Effector memory CD4-positive, alpha-beta T cell (primary cell): ENCODE measurements at regions not wholly inside any gene's neighbourhood (a gene's known extent, or its start where the extent isn't known, plus 50 kb on each side); places are given as distances from the start of the nearest gene placed in this dataset.

ENCODE experiments used
- DNase-seq, 3 donors: peaks; one replicate each; pipeline ENCODE4 v3.0.0-alpha.2; 2020
- H3K27ac ChIP-seq: 2 replicates; pipeline ENCODE4 v1.7.0; 2013; ENCODE audit warnings: mild to moderate bottlenecking, low read length, moderate library complexity; ENCODE audit not compliant: insufficient read depth, poor library complexity, severe bottlenecking
- H3K27me3 ChIP-seq: replicated peaks from 2 replicates; pipeline ENCODE4 v1.7.0; 2013; ENCODE audit warnings: mild to moderate bottlenecking, low read length; ENCODE audit not compliant: insufficient read depth, control insufficient read depth, poor library complexity, severe bottlenecking
- H3K36me3 ChIP-seq: 2 replicates; pipeline ENCODE4 v1.7.0; 2013; ENCODE audit warnings: mild to moderate bottlenecking, low read length, moderate library complexity; ENCODE audit not compliant: control insufficient read depth, insufficient read depth
- H3K4me1 ChIP-seq: 2 replicates; pipeline ENCODE4 v1.7.0; 2013; ENCODE audit warnings: low read length, mild to moderate bottlenecking; ENCODE audit not compliant: control insufficient read depth, insufficient read depth, poor library complexity, severe bottlenecking
- H3K4me3 ChIP-seq: 2 replicates; pipeline ENCODE4 v1.7.0; 2013; ENCODE audit warnings: low read length, low read depth, mild to moderate bottlenecking; ENCODE audit not compliant: insufficient read depth, poor library complexity, severe bottlenecking
- H3K9me3 ChIP-seq: 2 replicates; pipeline ENCODE4 v1.7.0; 2013; ENCODE audit warnings: mild to moderate bottlenecking, low read length, moderate library complexity; ENCODE audit not compliant: control insufficient read depth

DNA sequence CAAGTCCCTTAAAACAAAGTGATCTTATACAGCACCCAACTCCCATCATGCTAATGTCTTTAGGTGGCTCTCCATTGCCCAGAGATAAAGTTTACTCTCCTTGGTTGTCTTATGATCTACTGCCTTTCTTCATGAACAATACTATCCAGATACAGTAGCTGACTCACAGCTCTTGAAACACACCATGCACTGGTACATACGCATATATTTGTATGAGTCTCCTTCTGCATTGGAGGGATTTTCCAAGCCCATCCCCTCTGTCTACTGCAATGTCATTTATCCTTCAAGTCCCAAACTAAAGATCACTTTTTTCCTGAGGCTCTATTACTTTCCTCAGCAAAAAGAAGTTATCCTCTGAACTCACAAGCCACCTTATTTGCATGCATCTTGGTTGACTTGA, 84.7 kb upstream of the LRATD1 start:
- no peaks in the 10 kb centered on the region for H3K9me3 ChIP-seq
- no peaks in the 10 kb centered on the region for H3K27me3 ChIP-seq
- no peak overlapping the region for H3K27ac ChIP-seq
- H3K4me3 ChIP-seq, result no peak overlapping the region
- DNase-seq, result no peak
- H3K36me3 ChIP-seq, result no peaks in the 10 kb centered on the region
- no peaks in the 10 kb centered on the region for H3K4me1 ChIP-seq

DNA sequence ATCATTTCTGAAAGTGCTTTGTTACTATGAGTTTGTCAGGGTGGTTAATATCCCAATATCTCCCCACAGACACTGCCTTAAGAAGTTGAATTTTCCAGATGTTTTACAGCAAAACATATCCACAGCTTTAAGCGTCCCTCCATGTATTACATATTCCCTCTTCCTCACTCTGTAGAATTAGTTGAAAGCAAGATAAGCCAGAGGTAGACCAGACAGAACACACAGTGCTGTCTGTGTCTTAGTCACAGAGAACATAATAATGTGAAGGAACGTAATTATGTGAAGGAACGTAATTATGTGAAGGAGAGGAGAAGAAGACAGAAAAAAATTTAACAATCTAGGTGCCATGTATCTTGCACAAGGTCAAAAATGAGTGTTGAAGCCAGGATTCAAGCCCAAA, 81.9 kb upstream of the LRATD1 start:
- H3K9me3 ChIP-seq, result no peaks in the 10 kb centered on the region
- H3K27ac ChIP-seq, result no peak overlapping the region
- no peaks in the 10 kb centered on the region for H3K27me3 ChIP-seq
- no peak overlapping the region for H3K4me3 ChIP-seq
- no peaks in the 10 kb centered on the region for H3K36me3 ChIP-seq
- H3K4me1 ChIP-seq, result no peaks in the 10 kb centered on the region
- DNase-seq, result no peak

DNA sequence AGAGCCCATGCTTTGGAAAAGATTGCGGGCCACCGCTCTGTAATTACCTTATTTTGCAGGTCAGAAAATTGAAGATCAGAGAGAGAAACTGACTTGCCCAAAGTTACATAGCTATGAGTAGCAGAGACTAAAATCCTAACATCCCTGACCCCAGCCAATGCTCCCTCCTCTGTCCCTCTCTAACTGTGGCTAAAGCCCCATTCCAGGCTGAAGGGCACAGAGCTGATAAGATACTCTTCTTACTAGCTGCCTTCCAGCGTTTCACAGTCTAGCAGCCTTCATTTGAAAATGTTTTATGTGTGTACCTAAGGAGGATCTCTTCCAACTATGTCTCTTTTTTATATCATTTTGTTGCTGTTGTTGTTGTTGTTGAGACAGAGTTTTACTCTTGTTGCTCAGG, 81.4 kb upstream of the LRATD1 start:
- Histone ChIP-seq H3K27ac (no peak overlapping the region), H3K4me3 (no peak overlapping the region), H3K4me1 (no peaks in the 10 kb centered on the region), H3K27me3 (no peaks in the 10 kb centered on the region), H3K36me3 (no peaks in the 10 kb centered on the region), H3K9me3 (no peaks in the 10 kb centered on the region)
- DNase-seq, result no peak

DNA sequence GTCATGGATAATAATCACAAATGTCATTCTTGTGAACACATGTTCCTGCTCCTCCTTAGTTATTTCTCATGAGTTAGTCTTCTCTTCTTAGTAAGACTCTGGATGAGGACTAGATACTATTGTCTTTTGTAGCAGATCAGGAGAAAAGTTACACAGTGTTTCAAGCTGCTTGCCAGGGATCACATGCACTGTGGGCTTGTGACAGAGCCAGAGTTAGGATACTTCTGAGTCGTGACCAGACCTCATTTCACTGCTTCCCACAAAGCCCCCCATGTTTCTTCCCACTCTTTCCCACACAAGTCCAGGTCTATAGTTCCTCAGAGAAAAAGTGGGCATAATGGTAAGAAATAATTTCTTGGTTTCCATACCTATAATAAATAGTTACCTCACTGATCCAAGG, 80.2 kb upstream of the LRATD1 start:
- H3K9me3 ChIP-seq, result no peaks in the 10 kb centered on the region
- DNase-seq, result no peak
- H3K27me3 ChIP-seq, result no peaks in the 10 kb centered on the region
- H3K4me1 ChIP-seq, result no peaks in the 10 kb centered on the region
- H3K27ac ChIP-seq, result no peak overlapping the region
- H3K4me3 ChIP-seq, result no peak overlapping the region
- no peaks in the 10 kb centered on the region for H3K36me3 ChIP-seq

DNA sequence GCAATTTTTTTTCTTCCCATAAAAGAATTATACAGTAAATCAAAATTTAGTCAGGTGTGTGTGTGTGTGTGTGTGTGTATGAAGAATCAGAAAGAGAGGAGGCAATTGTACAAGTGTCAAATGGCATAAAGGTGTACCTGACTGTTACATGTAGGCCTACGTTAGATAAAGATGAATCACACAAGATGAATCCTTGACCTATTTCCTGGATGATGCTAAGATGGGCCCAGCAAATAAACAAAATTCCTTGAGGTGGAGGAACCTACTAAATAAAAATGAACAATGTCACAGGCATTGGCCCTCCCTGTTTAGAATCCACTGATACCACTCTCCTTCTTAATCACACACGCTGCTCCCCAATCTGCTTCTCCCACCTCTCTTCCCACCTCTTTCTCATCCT, 79.7 kb upstream of the LRATD1 start:
- H3K27ac ChIP-seq, result no peak overlapping the region
- H3K4me1 ChIP-seq, result no peaks in the 10 kb centered on the region
- DNase-seq, result no peak
- no peaks in the 10 kb centered on the region for H3K9me3 ChIP-seq
- no peak overlapping the region for H3K4me3 ChIP-seq
- H3K27me3 ChIP-seq, result no peaks in the 10 kb centered on the region
- H3K36me3 ChIP-seq, result no peaks in the 10 kb centered on the region

DNA sequence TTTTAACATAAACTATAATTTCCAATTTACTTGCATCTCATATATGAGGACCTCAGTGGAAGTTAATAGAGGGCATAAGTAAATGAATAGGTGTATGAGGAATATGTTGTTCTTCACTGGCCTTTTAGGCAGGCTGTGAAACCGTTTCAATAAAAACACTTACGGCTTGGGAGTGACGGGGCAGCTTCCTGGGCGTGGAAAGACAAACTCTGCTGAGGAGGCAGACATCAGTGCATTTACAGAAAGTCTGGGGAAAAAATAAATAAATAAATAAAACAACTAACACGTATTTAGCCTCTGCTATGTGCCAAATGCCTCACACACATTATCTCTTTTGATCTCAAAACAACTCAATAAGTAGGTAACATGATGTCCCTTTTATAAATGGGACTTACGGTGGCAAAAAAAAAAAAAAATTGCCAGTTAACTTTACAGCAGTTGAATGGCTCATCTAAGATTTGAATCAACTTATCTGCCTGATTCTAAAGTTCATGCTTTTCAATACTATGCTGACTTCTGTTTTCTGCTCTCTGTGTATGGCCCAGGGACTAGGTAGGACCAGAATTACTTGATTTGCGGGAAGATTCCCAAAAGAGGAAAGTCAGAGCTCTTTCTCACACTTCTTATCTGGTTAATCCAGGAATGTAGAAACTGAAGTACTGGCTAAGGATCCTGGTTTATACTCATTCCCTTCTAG, 77.5 kb upstream of the LRATD1 start:
- H3K36me3 ChIP-seq, result no peaks in the 10 kb centered on the region
- H3K27ac ChIP-seq, result no peak overlapping the region
- H3K9me3 ChIP-seq, result no peaks in the 10 kb centered on the region
- H3K4me1 ChIP-seq, result no peaks in the 10 kb centered on the region
- no peak overlapping the region for H3K4me3 ChIP-seq
- H3K27me3 ChIP-seq, result no peaks in the 10 kb centered on the region
- DNase-seq, result no peak

DNA sequence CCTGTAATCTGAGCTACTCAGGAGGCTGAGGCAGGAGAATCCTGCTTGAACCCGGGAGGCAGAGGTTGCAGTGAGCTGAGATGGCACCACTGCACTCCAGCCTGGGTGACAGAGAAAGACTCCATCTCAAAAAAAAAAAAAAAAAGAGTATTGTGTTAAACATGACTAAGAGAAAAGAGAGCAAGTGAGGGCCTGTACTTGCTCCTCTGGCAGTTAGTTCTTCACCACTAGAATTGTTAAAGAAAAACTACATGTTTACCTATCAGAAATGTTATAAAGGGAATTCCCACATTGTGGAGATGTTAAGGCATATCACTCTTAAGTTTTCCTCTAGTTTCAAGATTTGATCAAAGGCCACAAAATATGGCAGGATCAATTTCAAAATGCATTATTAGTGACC, 75.4 kb upstream of the LRATD1 start:
- DNase-seq, result no peak

DNA sequence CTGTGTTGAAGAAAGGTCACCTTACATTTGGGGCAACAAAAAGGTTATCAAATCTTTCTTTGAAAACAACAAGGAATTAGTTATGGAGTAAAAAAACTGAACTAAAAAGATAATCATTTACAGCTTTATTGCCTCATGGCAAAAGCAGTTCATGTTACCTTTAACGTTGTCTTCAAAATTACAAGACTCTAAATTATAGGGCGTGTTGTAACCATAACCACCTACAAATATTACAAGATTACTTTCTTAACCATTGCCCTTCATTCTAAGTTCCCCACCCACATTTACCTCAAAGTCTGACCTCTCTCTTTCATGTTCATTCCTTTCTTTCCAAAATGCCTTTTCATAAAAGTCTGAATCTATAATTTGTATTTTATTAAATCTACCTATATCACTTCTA, 74.6 kb upstream of the LRATD1 start:
- Histone ChIP-seq H3K4me1 (no peaks in the 10 kb centered on the region), H3K27ac (no peak overlapping the region), H3K36me3 (no peaks in the 10 kb centered on the region), H3K9me3 (no peaks in the 10 kb centered on the region), H3K4me3 (no peak overlapping the region), H3K27me3 (no peaks in the 10 kb centered on the region)
- DNase-seq, result no peak

More for the DNA sequence above, 75.4 kb upstream of the LRATD1 start:
- no peak overlapping the region for H3K27ac ChIP-seq
- H3K9me3 ChIP-seq, result no peaks in the 10 kb centered on the region
- H3K36me3 ChIP-seq, result no peaks in the 10 kb centered on the region
- no peak overlapping the region for H3K4me3 ChIP-seq
- H3K4me1 ChIP-seq, result no peaks in the 10 kb centered on the region
- H3K27me3 ChIP-seq, result no peaks in the 10 kb centered on the region

DNA sequence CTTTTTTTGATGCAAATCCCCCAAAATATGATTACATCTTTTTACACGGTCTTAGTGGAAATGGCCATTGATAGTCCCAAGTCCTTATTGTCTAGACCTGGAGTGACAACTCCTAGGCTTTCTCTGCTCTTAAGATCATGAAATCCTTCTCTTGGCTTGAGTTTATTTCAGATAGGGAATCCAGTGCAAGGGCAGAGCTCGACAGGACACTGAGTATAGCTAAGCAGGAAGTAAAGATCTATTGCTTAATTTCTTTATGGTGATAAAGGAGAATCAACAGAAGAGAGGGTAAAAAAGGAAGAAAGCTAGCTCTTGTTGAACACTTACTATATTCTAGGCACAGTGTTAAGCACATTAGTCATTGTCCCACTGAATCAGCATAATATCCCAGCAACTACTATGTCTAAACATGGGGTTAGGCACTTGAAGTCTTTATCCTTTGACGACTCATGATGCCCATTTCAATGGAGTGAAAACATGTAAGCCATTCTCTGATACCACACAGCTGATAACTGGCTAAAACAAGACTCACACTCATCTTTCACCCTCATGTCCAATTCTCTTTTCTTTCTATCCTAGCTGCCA, 74.1 kb upstream of the LRATD1 start:
- no peak overlapping the region for H3K27ac ChIP-seq
- H3K4me3 ChIP-seq, result no peak overlapping the region
- DNase-seq, result no peak
- no peaks in the 10 kb centered on the region for H3K27me3 ChIP-seq
- no peaks in the 10 kb centered on the region for H3K36me3 ChIP-seq
- no peaks in the 10 kb centered on the region for H3K4me1 ChIP-seq
- no peaks in the 10 kb centered on the region for H3K9me3 ChIP-seq

DNA sequence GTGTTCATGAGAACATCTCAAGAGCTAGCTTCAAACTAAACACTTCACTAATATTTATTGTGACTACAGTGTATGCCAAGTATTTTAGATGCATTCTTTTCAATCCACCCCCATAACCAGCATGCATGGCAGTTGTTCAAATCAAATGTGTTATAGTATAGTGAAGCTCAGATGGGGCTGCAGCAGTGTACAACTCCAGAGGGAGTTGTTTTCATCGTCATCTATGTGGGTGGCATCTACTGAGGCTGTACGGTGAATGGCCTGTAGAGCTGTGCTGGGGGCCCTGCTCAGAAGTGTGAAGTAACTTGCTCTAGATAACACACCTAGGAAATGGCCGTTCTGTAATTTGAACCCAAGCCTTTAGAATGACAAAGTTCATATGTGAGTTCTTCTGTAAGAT, 71.8 kb upstream of the LRATD1 start:
- H3K36me3 ChIP-seq, result no peaks in the 10 kb centered on the region
- no peaks in the 10 kb centered on the region for H3K9me3 ChIP-seq
- H3K4me1 ChIP-seq, result no peaks in the 10 kb centered on the region
- DNase-seq, result no peak
- H3K27me3 ChIP-seq, result no peaks in the 10 kb centered on the region
- H3K4me3 ChIP-seq, result no peak overlapping the region
- H3K27ac ChIP-seq, result no peak overlapping the region
